Tibial nerve (tissue), 4 donors: ENCODE measurements at regions not wholly inside any gene's neighbourhood (a gene's known extent, or its start where the extent isn't known, plus 50 kb on each side); places are given as distances from the start of the nearest gene placed in this dataset.

Source experiments
- CTCF ChIP-seq, 5 experiments: fragments of 200-600 bp in 3 of 5; fragments of 450-650 bp in 2 of 5; sonication (generic) in 3 of 5; IDR thresholded peaks; one replicate each; pipeline ENCODE4 v1.5.1; 2016 to 2019; ENCODE audit warnings: antibody characterized with exemption in 5 of 5, mild to moderate bottlenecking in 3 of 5, moderate library complexity in 2 of 5
- EP300 ChIP-seq, 2 donors: sonication (generic); formaldehyde crosslinking; IDR thresholded peaks; one replicate each; pipeline ENCODE4 v1.6.1; 2017; ENCODE audit warnings: antibody characterized with exemption in 2 of 2, mild to moderate bottlenecking in 1 of 2
- POLR2A ChIP-seq, 2 donors: fragments of 450-650 bp; IDR thresholded peaks; one replicate each; pipeline ENCODE4 v1.6.1; 2017; ENCODE audit warnings: antibody characterized with exemption in 2 of 2, mild to moderate bottlenecking in 2 of 2, moderate library complexity in 2 of 2

GRCh38 chr21:31558962-31559367 lies 100.5 kb upstream of the SOD1 start:
- TF ChIP-seq POLR2A (IDR thresholded peaks at IDR 0.05) (peak; percentile 19 to 54), CTCF (IDR thresholded peaks at IDR 0.05) (peak in 4 of 5 experiments; percentile 36 to 47 (median 42)), EP300 (IDR thresholded peaks at IDR 0.05) (no peak)
